Stimulated activated naive B cell treated with anti-CD40 and anti-IgM and Interleukin-4, amounts not matched to agents 10 μg/mL and 1 μg/mL and 100 μg/mL, for 72 hours (primary cell): ENCODE measurements at regions not wholly inside any gene's neighbourhood (a gene's known extent, or its start where the extent isn't known, plus 50 kb on each side); places are given as distances from the start of the nearest gene placed in this dataset.

Source experiments
- ATAC-seq, 2 donors: fragments of 150-1000 bp; cut with Tn5 transposase; replicated peaks; 2 replicates each; pipeline ENCODE4 v1.10.0; 2021; ENCODE audit warnings: moderate library complexity in 1 of 2
- DNase-seq: peaks from one replicate; pipeline ENCODE4 v3.0.0; 2021
- H3K27ac Mint-ChIP-seq: one replicate; pipeline ENCODE4 v1.8.0; 2022; ENCODE audit warnings: mild to moderate bottlenecking, mixed read lengths
- H3K27me3 Mint-ChIP-seq, 2 donors: one replicate each; pipeline ENCODE4 v1.8.0; 2022; ENCODE audit warnings: mixed read lengths in 2 of 2
- H3K36me3 Mint-ChIP-seq, 2 donors: one replicate each; pipeline ENCODE4 v1.8.0; 2022; ENCODE audit warnings: mixed read lengths in 2 of 2, mild to moderate bottlenecking in 1 of 2
- H3K4me1 Mint-ChIP-seq, 2 donors: one replicate each; pipeline ENCODE4 v1.8.0; 2022; ENCODE audit warnings: mixed read lengths in 2 of 2, mild to moderate bottlenecking in 1 of 2
- H3K4me3 Mint-ChIP-seq, 2 donors: one replicate each; pipeline ENCODE4 v1.8.0; 2022; ENCODE audit warnings: mild to moderate bottlenecking in 2 of 2, mixed read lengths in 2 of 2, moderate library complexity in 1 of 2
- H3K9me3 Mint-ChIP-seq, 2 donors: one replicate each; pipeline ENCODE4 v1.8.0; 2022; ENCODE audit warnings: mixed read lengths in 2 of 2, mild to moderate bottlenecking in 1 of 2

DNA sequence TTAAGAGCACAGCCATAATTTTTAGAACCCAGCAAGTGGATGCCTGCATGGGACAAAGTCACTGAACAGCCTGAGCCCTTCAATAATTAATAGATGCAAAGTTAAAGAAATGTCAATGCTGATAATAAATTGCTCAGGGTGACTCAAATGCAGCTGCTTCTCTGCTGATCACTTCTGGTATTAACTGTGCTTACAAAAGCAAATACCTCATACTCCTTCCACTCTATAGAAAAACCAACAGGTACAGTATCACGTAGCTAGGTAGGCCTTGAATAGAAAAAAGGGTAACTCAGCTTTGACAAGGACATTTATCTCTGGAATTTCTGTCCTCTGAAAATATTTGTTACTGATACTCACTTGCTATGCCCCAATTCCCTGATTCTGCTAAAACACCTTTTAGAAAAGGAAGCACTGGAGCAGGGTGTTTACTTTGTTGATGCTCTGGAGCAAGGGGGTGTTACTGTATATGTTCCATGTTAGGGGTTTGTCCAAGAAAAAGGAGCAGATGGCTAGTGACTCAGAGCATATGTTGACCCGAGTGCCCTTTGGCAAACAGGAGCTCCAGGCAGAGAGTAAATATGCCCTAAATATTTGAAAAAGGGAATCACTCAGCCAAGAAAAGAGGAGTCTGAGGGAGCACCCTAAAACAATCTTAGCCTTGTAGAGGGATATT is 59.1 kb upstream of the RTN4 start:
- DNase-seq (no peak), ATAC-seq (no peak)
- Mint-ChIP-seq H3K27me3 (no peaks in the 10 kb centered on the region), H3K36me3 (no peaks in the 10 kb centered on the region), H3K4me1 (peaks cover 12 to 25% of the 10 kb centered on the region in 2 donors), H3K27ac (no peak overlapping the region), H3K9me3 (no peaks in the 10 kb centered on the region), H3K4me3 (no peak overlapping the region)

DNA sequence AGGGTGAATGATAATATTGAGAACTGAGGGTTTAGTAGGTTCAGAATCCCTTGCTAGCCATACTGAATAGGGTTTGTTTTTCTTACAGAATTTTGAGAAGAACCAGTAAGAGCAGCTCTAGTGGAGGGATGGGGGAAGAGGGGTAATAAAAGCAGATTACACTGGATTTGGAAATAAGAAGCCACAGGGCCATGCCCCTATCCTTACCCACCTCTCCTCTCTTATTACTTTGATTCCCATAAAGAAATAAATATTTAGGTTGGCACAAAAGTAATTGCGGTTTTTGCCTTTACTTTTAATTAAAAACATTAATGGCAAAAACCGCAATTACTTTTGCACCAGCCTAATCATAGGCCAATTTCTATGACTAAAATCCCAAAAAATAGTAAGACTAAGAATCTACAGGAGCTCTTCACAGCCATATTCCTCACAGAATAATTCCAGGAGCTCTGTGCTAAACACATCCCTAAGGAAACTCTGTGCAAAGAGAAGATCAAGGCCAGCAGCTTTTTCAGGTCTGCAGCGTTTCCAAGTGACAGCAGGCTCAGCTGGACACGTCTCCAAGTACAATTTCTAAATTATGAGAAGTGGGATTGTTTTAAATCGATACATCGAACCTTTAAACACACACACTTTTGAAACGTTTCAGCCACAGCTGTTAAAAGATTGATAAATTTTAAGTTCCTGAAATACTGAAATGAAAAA is 58.4 kb upstream of the RTN4 start:
- no peak for ATAC-seq
- H3K27ac Mint-ChIP-seq = no peak overlapping the region
- H3K9me3 Mint-ChIP-seq = no peaks in the 10 kb centered on the region

DNA sequence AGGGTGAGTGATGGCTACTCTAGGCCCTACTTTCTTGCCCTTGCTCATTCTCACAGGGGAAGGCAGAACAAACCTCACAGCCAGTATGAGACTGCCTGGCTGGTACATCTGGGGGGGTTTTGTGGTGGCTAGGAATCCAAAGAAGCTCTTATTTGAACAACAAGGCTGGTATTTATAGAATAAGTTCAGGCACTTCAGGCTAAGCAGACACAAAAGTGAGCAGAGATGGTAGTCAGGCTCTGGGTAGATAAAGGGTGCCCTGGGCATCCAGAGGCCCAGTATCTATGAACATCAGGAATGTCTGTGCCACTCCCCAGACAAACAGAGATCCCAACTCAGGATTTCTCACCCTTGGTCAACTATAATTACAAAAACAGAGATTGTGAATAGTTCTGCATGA is 57.2 kb upstream of the RTN4 start:
- no peak overlapping the region for H3K27ac Mint-ChIP-seq
- no peak overlapping the region for H3K4me3 Mint-ChIP-seq
- no peaks in the 10 kb centered on the region for H3K36me3 Mint-ChIP-seq
- ATAC-seq (no peak), DNase-seq (no peak)
- no peaks in the 10 kb centered on the region for H3K9me3 Mint-ChIP-seq
- H3K4me1 Mint-ChIP-seq = peaks cover 6 to 13% of the 10 kb centered on the region in 2 donors
- H3K27me3 Mint-ChIP-seq = no peaks in the 10 kb centered on the region

More for the DNA sequence above, 58.4 kb upstream of the RTN4 start:
- Mint-ChIP-seq H3K4me3 (no peak overlapping the region), H3K36me3 (no peaks in the 10 kb centered on the region), H3K4me1 (peaks cover 12 to 25% of the 10 kb centered on the region in 2 donors), H3K27me3 (no peaks in the 10 kb centered on the region)
- no peak for DNase-seq

DNA sequence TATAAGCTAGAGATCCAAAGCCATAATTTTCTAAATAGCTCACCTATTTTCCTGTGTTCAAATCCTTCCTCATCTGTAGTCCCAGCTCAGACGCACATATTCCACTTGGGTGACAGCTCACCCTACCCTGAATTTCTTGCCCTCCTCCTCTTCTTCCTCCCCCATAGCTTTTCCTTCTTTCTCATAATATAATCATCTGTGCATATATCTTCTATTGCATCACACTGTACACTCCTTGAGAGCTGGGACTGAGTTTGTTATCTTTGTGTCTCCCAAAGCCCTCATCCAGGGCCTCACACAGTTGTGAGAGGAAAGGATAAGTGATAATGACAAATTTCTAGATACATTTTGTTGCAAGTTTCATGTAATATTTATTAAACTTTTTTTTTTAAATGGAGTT is 55.9 kb upstream of the RTN4 start:
- Mint-ChIP-seq H3K36me3 (no peaks in the 10 kb centered on the region), H3K9me3 (no peaks in the 10 kb centered on the region), H3K4me1 (peaks cover under 1 to 2% of the 10 kb centered on the region in 2 donors), H3K27me3 (no peaks in the 10 kb centered on the region), H3K4me3 (no peak overlapping the region), H3K27ac (no peak overlapping the region)
- ATAC-seq = no peak
- DNase-seq = no peak

DNA sequence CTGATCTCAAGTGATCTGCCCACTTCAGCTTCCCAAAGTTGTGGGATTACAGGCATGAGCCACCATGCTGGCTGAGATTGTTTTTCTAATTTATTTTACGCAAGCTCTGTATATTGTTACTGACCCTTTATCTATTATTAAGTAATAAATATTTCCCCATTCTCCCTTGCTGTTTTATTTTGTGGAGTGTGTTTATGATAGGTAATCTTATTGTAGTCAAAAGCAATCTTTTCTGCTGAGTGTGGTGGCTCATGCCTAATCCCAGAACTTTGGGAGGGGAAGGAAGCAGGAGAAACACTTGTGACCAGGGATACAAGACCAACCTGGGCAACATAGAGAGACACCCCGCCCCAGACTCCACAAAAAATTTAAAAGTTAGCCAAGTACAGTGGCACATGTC is 55.2 kb upstream of the RTN4 start:
- Mint-ChIP-seq H3K36me3 (no peaks in the 10 kb centered on the region), H3K27ac (no peak overlapping the region), H3K4me3 (no peak overlapping the region), H3K27me3 (no peaks in the 10 kb centered on the region), H3K4me1 (peaks cover 0 to 2% of the 10 kb centered on the region in 2 donors), H3K9me3 (no peaks in the 10 kb centered on the region)
- ATAC-seq (no peak), DNase-seq (no peak)

DNA sequence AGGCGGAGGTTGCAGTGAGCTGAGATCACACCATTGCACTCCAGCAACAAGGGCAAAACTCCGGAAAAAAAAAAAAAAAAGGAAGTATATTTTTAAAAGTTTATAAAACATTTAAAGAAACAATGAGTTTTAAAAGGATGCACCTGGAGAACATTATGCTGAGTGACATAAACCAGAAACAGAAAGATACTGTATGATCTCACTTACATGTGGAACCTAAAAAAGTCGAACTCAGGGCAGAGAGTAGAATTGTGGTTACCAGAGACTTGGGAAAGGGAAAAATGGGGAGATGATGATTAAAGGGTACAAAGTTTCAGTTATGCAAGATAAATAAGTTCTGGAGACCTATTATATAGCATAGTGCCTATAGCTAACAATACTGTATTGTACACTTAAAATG is 52.8 kb upstream of the RTN4 start:
- H3K4me1 Mint-ChIP-seq = peaks cover 0 to 2% of the 10 kb centered on the region in 2 donors
- H3K27me3 Mint-ChIP-seq = no peaks in the 10 kb centered on the region
- no peak overlapping the region for H3K4me3 Mint-ChIP-seq
- no peak overlapping the region for H3K27ac Mint-ChIP-seq
- ATAC-seq (no peak), DNase-seq (no peak)
- H3K36me3 Mint-ChIP-seq = no peaks in the 10 kb centered on the region
- no peaks in the 10 kb centered on the region for H3K9me3 Mint-ChIP-seq

DNA sequence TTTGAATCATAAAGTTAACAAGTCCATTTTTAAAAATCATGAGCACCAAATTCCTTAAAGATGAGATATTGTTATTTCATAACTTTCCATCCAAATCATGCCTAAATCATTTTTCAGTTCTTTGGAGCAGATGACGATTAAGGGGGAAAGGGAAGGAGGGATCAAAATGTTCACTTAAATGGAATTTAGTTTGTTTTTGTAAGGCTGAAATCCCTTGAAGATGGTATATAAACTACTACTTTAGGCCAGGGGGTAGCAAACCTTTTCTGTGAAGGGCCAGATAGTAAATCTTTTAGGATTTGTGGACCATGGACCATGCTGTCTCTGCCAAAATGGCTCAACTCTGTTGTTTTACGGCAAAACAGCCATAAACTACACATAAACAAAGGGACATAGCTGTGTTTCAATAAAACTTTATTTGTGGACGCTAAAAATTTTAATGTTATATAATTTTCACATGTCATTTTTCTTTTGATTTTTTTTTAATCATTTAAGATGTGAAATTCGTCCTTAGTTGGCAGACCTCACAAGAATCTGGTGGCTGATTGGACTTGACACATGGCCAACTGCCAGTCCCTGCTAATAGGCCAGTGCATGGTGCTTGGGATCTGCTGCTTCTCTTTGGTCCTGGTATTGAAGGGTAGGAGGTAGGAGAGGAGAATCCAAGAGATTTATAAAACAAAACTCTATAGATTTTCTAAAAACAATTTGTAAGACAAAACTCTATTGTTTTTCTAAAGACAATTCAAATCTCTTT is 52.0 kb upstream of the RTN4 start:
- ATAC-seq (no peak), DNase-seq (no peak)
- Mint-ChIP-seq H3K4me3 (no peak overlapping the region), H3K4me1 (peaks cover 0 to 2% of the 10 kb centered on the region in 2 donors), H3K27ac (no peak overlapping the region), H3K27me3 (no peaks in the 10 kb centered on the region), H3K36me3 (no peaks in the 10 kb centered on the region), H3K9me3 (no peaks in the 10 kb centered on the region)

DNA sequence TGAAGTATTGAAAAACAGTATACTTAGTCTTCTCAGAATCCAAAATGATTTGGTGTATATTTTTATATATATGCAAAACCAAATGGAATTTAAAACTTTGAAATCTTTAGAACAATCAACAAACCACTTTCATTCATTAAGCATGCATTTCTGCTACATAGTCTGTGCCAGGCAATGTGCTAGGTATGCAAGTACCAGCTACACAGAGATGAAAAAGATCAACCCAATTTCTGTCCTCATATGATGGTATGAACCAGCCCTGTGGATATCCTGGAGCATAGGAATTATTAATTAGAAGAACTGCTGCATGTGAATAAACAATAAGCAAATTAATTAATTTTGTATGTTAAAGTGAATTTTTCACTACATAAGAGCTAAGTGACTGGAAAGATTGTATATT is 51.2 kb upstream of the RTN4 start:
- ATAC-seq (no peak), DNase-seq (no peak)
- H3K36me3 Mint-ChIP-seq = no peaks in the 10 kb centered on the region
- peaks cover 0 to 2% of the 10 kb centered on the region in 2 donors for H3K4me1 Mint-ChIP-seq
- no peak overlapping the region for H3K4me3 Mint-ChIP-seq
- H3K9me3 Mint-ChIP-seq = no peaks in the 10 kb centered on the region
- H3K27ac Mint-ChIP-seq = no peak overlapping the region
- no peaks in the 10 kb centered on the region for H3K27me3 Mint-ChIP-seq

DNA sequence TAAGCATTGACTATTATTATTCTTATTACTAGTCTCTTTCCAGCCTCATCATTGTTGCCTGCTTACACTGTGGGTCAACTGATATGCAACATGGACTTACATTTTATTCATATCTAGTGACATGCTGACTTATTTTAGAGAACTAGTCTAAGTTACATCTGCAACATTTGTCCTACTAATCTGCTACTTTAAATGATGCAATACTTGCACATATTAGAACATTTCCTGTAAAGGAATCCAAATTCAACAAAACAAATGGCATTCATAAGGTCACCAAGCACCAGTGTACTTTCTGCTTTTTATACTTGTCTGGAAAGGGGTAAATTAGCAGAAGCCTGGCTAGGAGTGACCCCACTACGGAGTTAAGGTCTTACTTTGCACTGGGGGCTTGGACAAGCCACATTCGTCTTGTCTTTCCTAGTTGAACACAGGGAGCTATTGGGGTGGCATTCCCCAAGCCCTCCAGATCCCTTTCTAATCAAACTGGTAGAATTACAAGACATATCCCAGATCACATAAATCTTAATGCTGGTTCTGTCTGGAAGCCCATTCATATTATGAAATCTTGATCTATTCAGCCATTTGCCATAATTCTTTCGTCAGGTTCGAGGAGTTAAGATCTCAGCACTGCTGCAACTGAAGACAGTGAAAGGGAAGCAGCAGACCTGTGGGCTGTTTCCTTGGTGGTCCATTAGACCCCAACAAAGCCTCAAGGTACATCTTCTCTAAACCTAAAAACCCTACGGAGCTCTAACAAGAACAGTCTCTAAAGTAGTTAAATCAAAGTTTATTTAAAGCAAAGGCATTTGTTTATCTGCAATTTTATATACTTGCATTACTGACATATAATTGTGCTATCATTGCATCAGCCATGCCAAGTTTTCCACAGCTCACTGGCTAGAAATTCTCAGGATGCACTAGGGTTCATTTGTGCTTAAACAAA is 49.9 kb upstream of the RTN4 start:
- Mint-ChIP-seq H3K4me3 (no peak overlapping the region), H3K27ac (no peak overlapping the region), H3K27me3 (no peaks in the 10 kb centered on the region), H3K36me3 (no peaks in the 10 kb centered on the region), H3K9me3 (no peaks in the 10 kb centered on the region), H3K4me1 (peaks cover 0 to 2% of the 10 kb centered on the region in 2 donors)
- DNase-seq (no peak), ATAC-seq (no peak)
